ENCODE measurements at regions not wholly inside any gene's neighbourhood (a gene's known extent, or its start where the extent isn't known, plus 50 kb on each side); places are given as distances from the start of the nearest gene placed in this dataset.

DNA sequence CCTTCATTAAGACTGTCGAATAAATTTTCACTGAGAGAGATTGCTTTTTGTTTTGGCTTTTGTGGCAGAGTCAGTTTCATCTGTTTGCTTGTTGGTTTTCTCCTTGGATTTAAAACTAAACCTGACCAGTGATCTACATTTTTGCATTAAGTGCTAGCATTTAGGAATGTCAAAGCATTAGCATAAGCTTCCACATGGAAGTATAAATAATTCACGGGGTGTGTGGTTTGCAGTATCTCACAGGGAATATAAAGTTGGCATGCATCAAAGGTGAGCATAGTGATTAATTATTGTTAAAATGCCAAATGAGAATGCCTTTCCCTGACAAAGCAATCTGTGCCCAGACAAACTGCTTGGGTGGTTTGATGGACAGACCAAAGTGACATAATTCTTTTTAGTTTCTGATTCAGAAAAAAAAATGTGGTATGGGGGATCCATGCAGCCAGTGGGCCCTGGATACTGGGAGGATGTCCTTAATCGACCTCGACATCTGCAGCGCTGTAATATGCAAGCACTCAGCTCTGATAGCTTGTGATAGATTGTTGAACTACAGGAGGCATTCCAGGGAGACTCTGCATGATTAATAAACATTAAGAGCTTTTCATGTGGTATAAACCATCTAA lies 339.3 kb upstream of the POM121L12 start:
- TF ChIP-seq, protein P1, sequence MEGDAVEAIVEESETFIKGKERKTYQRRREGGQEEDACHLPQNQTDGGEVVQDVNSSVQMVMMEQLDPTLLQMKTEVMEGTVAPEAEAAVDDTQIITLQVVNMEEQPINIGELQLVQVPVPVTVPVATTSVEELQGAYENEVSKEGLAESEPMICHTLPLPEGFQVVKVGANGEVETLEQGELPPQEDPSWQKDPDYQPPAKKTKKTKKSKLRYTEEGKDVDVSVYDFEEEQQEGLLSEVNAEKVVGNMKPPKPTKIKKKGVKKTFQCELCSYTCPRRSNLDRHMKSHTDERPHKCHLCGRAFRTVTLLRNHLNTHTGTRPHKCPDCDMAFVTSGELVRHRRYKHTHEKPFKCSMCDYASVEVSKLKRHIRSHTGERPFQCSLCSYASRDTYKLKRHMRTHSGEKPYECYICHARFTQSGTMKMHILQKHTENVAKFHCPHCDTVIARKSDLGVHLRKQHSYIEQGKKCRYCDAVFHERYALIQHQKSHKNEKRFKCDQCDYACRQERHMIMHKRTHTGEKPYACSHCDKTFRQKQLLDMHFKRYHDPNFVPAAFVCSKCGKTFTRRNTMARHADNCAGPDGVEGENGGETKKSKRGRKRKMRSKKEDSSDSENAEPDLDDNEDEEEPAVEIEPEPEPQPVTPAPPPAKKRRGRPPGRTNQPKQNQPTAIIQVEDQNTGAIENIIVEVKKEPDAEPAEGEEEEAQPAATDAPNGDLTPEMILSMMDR (IDR thresholded peaks at IDR 0.05): no peak
- no peak for TF ChIP-seq POLR2A (IDR thresholded peaks at IDR 0.05)

All from testis (tissue), 2 donors.